GM18951 (cell line): ENCODE measurements at regions not wholly inside any gene's neighbourhood (a gene's known extent, or its start where the extent isn't known, plus 50 kb on each side); places are given as distances from the start of the nearest gene placed in this dataset.
"Not testable (repeated sequence)": the region's sequence is repeated elsewhere in the genome, so short reads cannot be mapped to it uniquely, and the experiment has no call there.

Source experiments
- POLR2A ChIP-seq: IDR thresholded peaks from 4 replicates; pipeline ENCODE4 v1.6.1; 2011; ENCODE audit warnings: mild to moderate bottlenecking; ENCODE audit not compliant: insufficient read length, insufficient read depth; ENCODE audit errors: extremely low read depth
- in situ Hi-C: fragments of 300-500 bp; cut with MboI; formaldehyde crosslinking; loops from one replicate; pipeline ENCODE4 v1.12.0; 2022; ENCODE audit warnings: low sequenced_read_pairs, mixed read lengths, inconsistent platforms; ENCODE audit not compliant: unreplicated experiment

DNA sequence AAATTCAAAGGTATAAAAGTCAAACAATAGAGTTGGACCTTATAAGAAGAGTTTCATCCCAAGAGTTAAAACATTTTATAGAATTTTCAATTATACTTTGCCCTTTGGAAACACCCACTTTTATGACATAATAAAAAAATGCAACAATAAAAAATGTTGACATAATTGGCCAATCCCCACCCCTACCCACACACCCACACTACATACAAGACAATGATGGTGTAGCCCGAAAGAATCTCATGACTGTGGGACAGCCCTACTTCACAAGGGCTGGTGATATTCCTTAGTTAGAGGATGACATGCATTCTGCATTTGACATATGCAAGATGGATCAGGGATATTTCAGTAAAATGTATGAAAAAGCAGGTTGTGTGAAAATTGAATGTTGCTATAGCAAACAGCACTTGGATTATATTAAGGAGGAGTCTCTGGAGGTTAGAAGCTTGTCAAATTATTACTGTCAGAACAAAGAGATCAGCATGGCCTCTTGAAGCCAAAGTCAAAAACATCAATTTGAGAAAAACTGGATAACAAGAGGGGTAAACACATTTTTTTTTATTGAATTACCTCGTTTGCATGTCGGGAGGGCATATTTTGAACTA is 133.0 kb upstream of the SAMSN1 start:
- no peak for TF ChIP-seq POLR2A
- in situ Hi-C loops: no loop called here

GRCh38 chr21:14677639-14678179 is 131.6 kb upstream of the SAMSN1 start:
- in situ Hi-C loops: no loop called here
- no peak for TF ChIP-seq POLR2A

- in situ Hi-C loops: no loop called here
- TF ChIP-seq POLR2A: no peak
Measured at GRCh38 chr21:14677013-14677412, 130.9 kb upstream of the SAMSN1 start.

- no peak for TF ChIP-seq POLR2A
- in situ Hi-C loops: no loop called here
Measured at GRCh38 chr21:14675774-14676530, 129.8 kb upstream of the SAMSN1 start.

- in situ Hi-C loops: no loop called here
- TF ChIP-seq POLR2A: no peak
Measured at GRCh38 chr21:14673649-14674048, 127.5 kb upstream of the SAMSN1 start.

DNA sequence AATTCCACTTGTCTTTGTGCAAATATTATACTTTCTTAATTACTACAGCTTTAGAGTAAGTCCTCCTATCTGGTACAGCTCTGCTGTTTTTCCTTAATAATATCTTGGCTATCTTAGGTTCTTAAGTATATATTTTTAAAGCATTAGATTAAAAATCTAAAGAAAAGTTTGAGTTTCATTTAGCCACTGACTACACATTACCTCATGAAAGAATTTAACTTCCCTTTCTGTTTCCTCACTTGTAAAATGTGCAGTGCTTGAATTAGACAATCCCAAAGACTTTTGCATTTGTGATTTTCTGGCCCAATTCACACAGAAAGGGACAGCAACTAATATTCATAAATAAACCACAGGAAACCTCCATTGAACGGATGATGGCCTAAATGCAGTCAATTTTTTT is 126.4 kb upstream of the SAMSN1 start:
- TF ChIP-seq POLR2A: no peak
- in situ Hi-C loops: no loop called here

- no peak for TF ChIP-seq POLR2A
- in situ Hi-C loops: no loop called here
Measured at GRCh38 chr21:14670409-14670808, 124.3 kb upstream of the SAMSN1 start.

DNA sequence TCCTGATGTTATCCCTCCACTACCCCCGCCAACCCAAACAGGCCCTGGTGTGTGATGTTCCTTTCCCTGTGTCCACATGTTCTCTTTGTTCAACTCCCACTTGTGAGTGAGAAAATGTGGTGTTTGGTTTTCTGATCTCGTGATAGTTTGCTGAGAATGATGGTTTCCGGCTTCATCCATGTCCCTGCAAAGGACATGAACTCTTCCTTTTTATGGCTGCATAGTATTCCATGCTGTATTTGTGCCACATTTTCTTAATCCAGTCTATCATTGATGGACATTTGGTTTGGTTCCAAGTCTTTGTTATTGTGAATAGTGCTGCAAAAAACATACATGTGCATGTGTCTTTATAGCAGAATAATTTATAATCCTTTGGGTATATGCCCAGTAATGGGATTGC is 123.0 kb upstream of the SAMSN1 start:
- in situ Hi-C loops: not testable (repeated sequence)

DNA sequence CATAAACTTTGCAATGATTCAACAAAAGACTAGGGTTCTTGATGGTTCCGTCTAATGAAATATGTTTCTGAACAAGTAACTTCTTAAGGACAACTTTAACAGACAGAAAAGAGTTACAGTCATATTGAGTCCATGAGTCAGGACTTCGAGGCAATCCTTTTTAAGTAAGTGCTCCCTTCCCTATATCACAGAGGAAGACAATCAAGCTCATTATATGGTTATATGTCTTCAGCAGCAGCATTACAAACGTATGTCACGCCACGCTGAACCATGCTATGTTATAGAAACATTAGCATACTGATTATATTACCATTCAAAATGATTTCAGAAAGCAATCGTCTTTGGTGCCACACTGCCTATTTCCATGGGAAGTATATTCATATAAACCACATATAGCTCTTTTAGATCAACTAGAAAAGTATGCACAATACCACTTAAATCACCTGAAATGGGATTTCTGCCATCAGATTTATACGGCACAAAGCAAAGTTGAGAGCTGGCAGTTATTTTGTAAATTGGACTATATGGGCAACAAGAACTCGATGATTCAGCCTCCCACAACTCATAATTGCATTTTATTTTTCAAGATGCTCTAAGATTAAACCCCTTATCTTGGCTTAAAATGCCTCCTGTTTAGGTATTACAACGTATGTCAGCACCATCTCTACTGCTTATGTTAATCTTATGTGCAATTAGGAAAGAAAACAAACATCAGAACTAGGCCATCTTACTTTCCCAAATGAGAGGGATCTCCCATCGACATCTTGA is 111.3 kb upstream of the SAMSN1 start:
- in situ Hi-C loops: no loop called here

DNA sequence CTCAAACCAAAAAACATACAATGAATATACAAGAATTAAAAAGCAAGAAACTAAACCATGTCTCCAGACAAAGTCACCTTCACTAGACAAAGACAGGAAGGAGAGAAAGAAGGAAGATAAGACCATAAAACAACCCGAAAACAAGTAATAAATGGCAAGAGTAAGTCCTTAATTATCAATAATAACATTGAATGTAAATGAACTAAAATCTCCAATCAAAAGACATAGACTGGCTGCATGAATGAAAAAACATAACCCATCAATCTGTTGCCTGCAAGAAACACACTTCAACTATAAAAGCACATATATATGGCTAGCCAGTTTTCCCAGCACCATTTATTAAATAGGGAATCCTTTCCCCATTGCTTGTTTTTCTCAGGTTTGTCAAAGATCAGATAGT is 100.8 kb upstream of the SAMSN1 start:
- in situ Hi-C loops: loop anchor here (25.0 kb wide), 1 partner anchor 1135 kb away; no protein-coding TSS in a partner anchor
- TF ChIP-seq POLR2A: no peak

More for the DNA sequence above, 111.3 kb upstream of the SAMSN1 start:
- TF ChIP-seq POLR2A: no peak

DNA sequence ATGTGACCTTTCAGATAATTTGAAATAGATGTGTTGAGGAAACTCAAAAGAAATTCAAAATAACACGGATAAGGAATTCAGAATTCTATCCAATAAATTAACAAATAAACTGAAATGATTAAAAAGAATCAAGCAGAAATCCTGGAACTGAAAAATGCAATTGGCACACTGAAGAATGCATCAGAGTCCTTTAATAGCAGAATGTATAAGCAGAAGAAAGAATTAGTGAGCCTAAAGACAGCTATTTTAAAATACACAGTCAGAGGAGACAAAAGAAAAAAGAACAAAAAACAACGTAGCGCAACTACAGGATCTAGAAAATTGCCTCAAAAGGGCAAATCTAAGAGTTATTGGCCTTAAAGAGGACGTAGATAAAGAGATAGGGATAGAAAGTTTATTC is 99.6 kb upstream of the SAMSN1 start:
- in situ Hi-C loops: loop anchor here (25.0 kb wide), 1 partner anchor 1133 kb away; no protein-coding TSS in a partner anchor
- TF ChIP-seq POLR2A: no peak

GRCh38 chr21:14632359-14632758 is 86.2 kb upstream of the SAMSN1 start:
- in situ Hi-C loops: loop anchor here (25.0 kb wide), 1 partner anchor 1120 kb away; no protein-coding TSS in a partner anchor
- TF ChIP-seq POLR2A: no peak

GRCh38 chr21:14630556-14631069 is 84.5 kb upstream of the SAMSN1 start:
- TF ChIP-seq POLR2A: no peak
- in situ Hi-C loops: loop anchor here (25.0 kb wide), 1 partner anchor 1118 kb away; no protein-coding TSS in a partner anchor
